Neural cell (in vitro differentiated cells): ENCODE measurements at regions not wholly inside any gene's neighbourhood (a gene's known extent, or its start where the extent isn't known, plus 50 kb on each side); places are given as distances from the start of the nearest gene placed in this dataset.
"Not testable (repeated sequence)": the region's sequence is repeated elsewhere in the genome, so short reads cannot be mapped to it uniquely, and the experiment has no call there.

ENCODE experiments used
- H2AFZ ChIP-seq: fragments of 200-600, 300-800 bp; sonication (generic), shearing (Covaris generic); 2 replicates; pipeline ENCODE4 v1.6.0; 2014; ENCODE audit warnings: low read depth, mild to moderate bottlenecking, antibody characterized with exemption, low read length, moderate library complexity
- H3F3A ChIP-seq: fragments of 200-600 bp; shearing (Covaris generic); 2 replicates; pipeline ENCODE4 v1.6.1; 2016; ENCODE audit warnings: mild to moderate bottlenecking, moderate library complexity, mixed read lengths, antibody characterized with exemption, low read length; ENCODE audit not compliant: insufficient read depth, poor library complexity, severe bottlenecking
- H3K27ac ChIP-seq: fragments of 200-600, 300-800 bp; sonication (generic), shearing (Covaris generic); 2 replicates; pipeline ENCODE4 v1.5.1; 2014; ENCODE audit warnings: mild to moderate bottlenecking, low read length, moderate library complexity
- H3K27me3 ChIP-seq: fragments of 300-800, 200-600 bp; sonication (generic), shearing (Covaris generic); 2 replicates; pipeline ENCODE4 v1.6.0; 2014; ENCODE audit warnings: mild to moderate bottlenecking, low read depth, low read length, moderate library complexity; ENCODE audit not compliant: insufficient read depth
- H3K36me3 ChIP-seq: fragments of 300-800, 200-600 bp; sonication (generic), shearing (Covaris generic); 2 replicates; pipeline ENCODE4 v1.5.1; 2014; ENCODE audit warnings: mild to moderate bottlenecking, antibody characterized with exemption, low read length, moderate library complexity; ENCODE audit not compliant: insufficient read depth
- H3K4me2 ChIP-seq: fragments of 300-800, 200-600 bp; sonication (generic), shearing (Covaris generic); 2 replicates; pipeline ENCODE4 v1.6.0; 2014; ENCODE audit warnings: mild to moderate bottlenecking, low read length
- H3K4me3 ChIP-seq: fragments of 300-800, 200-600 bp; sonication (generic), shearing (Covaris generic); 2 replicates; pipeline ENCODE4 v1.5.1; 2014; ENCODE audit warnings: mild to moderate bottlenecking, low read length, moderate library complexity
- H3K79me2 ChIP-seq: fragments of 200-600 bp; shearing (Covaris generic); replicated peaks from 2 replicates; pipeline ENCODE4 v1.6.0; 2014; ENCODE audit warnings: mild to moderate bottlenecking, low read length, moderate library complexity; ENCODE audit not compliant: insufficient read depth
- H3K9ac ChIP-seq: fragments of 300-800, 200-600 bp; sonication (generic), shearing (Covaris generic); 2 replicates; pipeline ENCODE4 v1.6.1; 2016; ENCODE audit warnings: mild to moderate bottlenecking, low read length, mixed read lengths
- H3K9me2 ChIP-seq: fragments of 200-600 bp; shearing (Covaris generic); 2 replicates; pipeline ENCODE4 v1.6.1; 2016; ENCODE audit warnings: mild to moderate bottlenecking, low read length, mixed read lengths; ENCODE audit not compliant: insufficient read depth
- H3K9me3 ChIP-seq: fragments of 200-600, 300-800 bp; sonication (generic), shearing (Covaris generic); 2 replicates; pipeline ENCODE4 v1.6.1; 2016; ENCODE audit warnings: mild to moderate bottlenecking, mixed run types, low read length, moderate library complexity, mixed read lengths
- H4K20me1 ChIP-seq: fragments of 200-600 bp; shearing (Covaris generic); 2 replicates; pipeline ENCODE4 v1.6.1; 2016; ENCODE audit warnings: mild to moderate bottlenecking, mixed run types; ENCODE audit not compliant: insufficient read depth
- EP300 ChIP-seq: fragments of 450-650 bp; conservative IDR thresholded peaks from 2 replicates; pipeline ENCODE4 v1.6.1; 2014; ENCODE audit warnings: antibody characterized with exemption, mild to moderate bottlenecking, moderate library complexity; ENCODE audit not compliant: poor library complexity, severe bottlenecking
- EZH2 ChIP-seq: fragments of 200-600, 300-800 bp; shearing (Covaris generic), sonication (generic); IDR thresholded peaks from 2 replicates; pipeline ENCODE4 v1.6.1; 2014; ENCODE audit warnings: antibody characterized with exemption, low read length, borderline replicate concordance, mild to moderate bottlenecking; ENCODE audit not compliant: insufficient read depth, poor library complexity, severe bottlenecking
- MXI1 ChIP-seq: fragments of 450-650 bp; conservative IDR thresholded peaks from 2 replicates; pipeline ENCODE4 v1.6.1; 2014; ENCODE audit warnings: antibody characterized with exemption, mild to moderate bottlenecking; ENCODE audit not compliant: poor library complexity, severe bottlenecking
- POLR2AphosphoS5 ChIP-seq: IDR thresholded peaks from 2 replicates; pipeline ENCODE4 v1.6.1; 2012
- RAD21 ChIP-seq: fragments of 450-650 bp; conservative IDR thresholded peaks from 2 replicates; pipeline ENCODE4 v1.6.1; 2014; ENCODE audit warnings: antibody characterized with exemption, mild to moderate bottlenecking, moderate library complexity
- SMC3 ChIP-seq: fragments of 450-650 bp; conservative IDR thresholded peaks from 2 replicates; pipeline ENCODE4 v1.6.1; 2014; ENCODE audit warnings: antibody characterized with exemption, mild to moderate bottlenecking, moderate library complexity; ENCODE audit not compliant: poor library complexity
- TAF1 ChIP-seq: IDR thresholded peaks from 2 replicates; pipeline ENCODE4 v1.6.1; 2012; ENCODE audit warnings: low read depth
- TF ChIP-seq, protein P1 (sequence below): IDR thresholded peaks from 2 replicates; pipeline ENCODE4 v1.6.1; 2012; ENCODE audit warnings: borderline replicate concordance
- TF ChIP-seq, protein P2 (sequence below): fragments of 450-650 bp; IDR thresholded peaks from 2 replicates; pipeline ENCODE4 v1.5.1; 2014; ENCODE audit warnings: antibody characterized with exemption, mild to moderate bottlenecking, moderate library complexity; ENCODE audit not compliant: poor library complexity, severe bottlenecking

DNA sequence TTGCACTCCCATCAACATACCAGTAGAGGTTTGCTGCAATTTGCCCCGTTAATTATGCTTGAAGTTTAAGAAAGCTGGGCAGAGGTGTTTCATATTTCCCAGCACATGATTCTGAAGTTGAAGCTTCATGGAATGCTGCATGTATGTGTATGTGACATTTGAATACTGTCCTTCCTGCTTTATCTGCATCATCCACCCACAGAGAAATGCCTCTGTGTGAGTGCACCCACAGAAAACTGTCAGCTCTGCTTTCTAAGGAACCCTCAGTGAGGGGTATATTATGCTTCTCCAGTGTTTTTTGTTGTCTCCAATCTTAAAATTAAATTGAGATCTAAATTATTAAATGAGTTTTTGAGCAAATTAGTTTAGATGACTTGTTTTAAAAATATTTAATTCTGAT lies 358.1 kb upstream of the PIK3R1 start:
- Histone ChIP-seq H3K4me3 (no peak overlapping the region), H3K9ac (no peak overlapping the region), H3K9me2 (no peaks in the 10 kb centered on the region), H3K27ac (no peak overlapping the region), H3K4me2 (no peak overlapping the region), H3K9me3 (no peaks in the 10 kb centered on the region), H4K20me1 (no peaks in the 10 kb centered on the region), H3K36me3 (no peaks in the 10 kb centered on the region), H2AFZ (no peak overlapping the region), H3K27me3 (no peaks in the 10 kb centered on the region), H3K79me2 (no peaks in the 10 kb centered on the region), H3F3A (no peaks in the 10 kb centered on the region)
- TF ChIP-seq EP300 (no peak), POLR2AphosphoS5 (no peak), EZH2 (no peak), MXI1 (no peak), RAD21 (no peak), TAF1 (no peak), SMC3 (no peak)
- TF ChIP-seq, protein P1, sequence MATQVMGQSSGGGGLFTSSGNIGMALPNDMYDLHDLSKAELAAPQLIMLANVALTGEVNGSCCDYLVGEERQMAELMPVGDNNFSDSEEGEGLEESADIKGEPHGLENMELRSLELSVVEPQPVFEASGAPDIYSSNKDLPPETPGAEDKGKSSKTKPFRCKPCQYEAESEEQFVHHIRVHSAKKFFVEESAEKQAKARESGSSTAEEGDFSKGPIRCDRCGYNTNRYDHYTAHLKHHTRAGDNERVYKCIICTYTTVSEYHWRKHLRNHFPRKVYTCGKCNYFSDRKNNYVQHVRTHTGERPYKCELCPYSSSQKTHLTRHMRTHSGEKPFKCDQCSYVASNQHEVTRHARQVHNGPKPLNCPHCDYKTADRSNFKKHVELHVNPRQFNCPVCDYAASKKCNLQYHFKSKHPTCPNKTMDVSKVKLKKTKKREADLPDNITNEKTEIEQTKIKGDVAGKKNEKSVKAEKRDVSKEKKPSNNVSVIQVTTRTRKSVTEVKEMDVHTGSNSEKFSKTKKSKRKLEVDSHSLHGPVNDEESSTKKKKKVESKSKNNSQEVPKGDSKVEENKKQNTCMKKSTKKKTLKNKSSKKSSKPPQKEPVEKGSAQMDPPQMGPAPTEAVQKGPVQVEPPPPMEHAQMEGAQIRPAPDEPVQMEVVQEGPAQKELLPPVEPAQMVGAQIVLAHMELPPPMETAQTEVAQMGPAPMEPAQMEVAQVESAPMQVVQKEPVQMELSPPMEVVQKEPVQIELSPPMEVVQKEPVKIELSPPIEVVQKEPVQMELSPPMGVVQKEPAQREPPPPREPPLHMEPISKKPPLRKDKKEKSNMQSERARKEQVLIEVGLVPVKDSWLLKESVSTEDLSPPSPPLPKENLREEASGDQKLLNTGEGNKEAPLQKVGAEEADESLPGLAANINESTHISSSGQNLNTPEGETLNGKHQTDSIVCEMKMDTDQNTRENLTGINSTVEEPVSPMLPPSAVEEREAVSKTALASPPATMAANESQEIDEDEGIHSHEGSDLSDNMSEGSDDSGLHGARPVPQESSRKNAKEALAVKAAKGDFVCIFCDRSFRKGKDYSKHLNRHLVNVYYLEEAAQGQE, result no peak
- TF ChIP-seq, protein P2, sequence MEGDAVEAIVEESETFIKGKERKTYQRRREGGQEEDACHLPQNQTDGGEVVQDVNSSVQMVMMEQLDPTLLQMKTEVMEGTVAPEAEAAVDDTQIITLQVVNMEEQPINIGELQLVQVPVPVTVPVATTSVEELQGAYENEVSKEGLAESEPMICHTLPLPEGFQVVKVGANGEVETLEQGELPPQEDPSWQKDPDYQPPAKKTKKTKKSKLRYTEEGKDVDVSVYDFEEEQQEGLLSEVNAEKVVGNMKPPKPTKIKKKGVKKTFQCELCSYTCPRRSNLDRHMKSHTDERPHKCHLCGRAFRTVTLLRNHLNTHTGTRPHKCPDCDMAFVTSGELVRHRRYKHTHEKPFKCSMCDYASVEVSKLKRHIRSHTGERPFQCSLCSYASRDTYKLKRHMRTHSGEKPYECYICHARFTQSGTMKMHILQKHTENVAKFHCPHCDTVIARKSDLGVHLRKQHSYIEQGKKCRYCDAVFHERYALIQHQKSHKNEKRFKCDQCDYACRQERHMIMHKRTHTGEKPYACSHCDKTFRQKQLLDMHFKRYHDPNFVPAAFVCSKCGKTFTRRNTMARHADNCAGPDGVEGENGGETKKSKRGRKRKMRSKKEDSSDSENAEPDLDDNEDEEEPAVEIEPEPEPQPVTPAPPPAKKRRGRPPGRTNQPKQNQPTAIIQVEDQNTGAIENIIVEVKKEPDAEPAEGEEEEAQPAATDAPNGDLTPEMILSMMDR, result no peak

DNA sequence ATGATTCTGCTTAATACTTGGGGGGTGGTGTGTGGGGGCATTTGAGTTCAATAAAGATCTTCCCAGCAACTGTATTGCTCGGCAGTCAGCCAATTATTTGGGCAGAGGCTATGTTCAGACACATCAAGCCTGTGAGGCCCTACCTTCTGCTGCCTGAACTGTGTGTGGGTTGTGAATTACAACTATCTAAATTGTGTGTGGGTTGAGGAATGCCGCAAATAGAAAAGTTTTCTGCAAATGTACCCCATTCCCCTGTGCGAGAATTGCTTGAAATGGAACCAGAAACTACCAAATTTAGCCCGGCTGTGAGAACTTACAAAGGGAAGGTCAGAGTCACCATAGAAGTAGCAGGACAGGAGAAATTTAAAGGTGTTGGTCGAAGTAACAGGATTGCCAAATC lies 360.0 kb upstream of the PIK3R1 start:
- TF ChIP-seq POLR2AphosphoS5, result no peak
- TF ChIP-seq, protein P2, result no peak
- no peak for TF ChIP-seq MXI1
- TF ChIP-seq EZH2, result no peak
- TF ChIP-seq EP300, result no peak
- TF ChIP-seq TAF1, result no peak
- Histone ChIP-seq H3K9me3 (no peaks in the 10 kb centered on the region), H3K9ac (no peak overlapping the region), H3K27me3 (no peaks in the 10 kb centered on the region), H3K27ac (no peak overlapping the region), H3K36me3 (no peaks in the 10 kb centered on the region), H3F3A (no peaks in the 10 kb centered on the region), H2AFZ (no peak overlapping the region), H3K9me2 (no peaks in the 10 kb centered on the region), H3K4me2 (no peak overlapping the region), H3K4me3 (no peak overlapping the region), H4K20me1 (no peaks in the 10 kb centered on the region), H3K79me2 (no peaks in the 10 kb centered on the region)

DNA sequence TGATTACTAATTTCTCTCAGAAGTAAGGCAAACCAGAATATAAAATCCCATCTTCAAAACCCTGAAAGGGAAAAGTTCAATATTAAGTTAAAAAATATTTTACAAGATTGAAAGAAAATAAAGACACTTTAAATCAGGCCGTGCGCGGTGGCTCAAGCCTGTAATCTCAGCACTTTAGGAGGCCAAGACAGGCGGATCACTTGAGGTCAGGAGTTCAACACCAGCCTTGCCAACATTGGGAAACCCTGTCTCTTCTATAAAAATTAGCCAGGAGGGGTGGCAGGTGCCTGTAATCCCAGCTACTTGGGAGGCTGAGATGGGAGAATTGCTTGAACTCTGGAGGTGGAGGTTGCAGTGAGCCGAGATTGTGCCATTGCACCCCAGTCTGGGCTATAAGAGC lies 364.6 kb upstream of the PIK3R1 start:
- not testable (repeated sequence) for H3K9me2 ChIP-seq, H3K9ac ChIP-seq, H3K27me3 ChIP-seq, H3F3A ChIP-seq, H3K4me2 ChIP-seq, H4K20me1 ChIP-seq, H3K79me2 ChIP-seq, H3K9me3 ChIP-seq, H3K4me3 ChIP-seq, H3K27ac ChIP-seq, H2AFZ ChIP-seq, H3K36me3 ChIP-seq
